HG03378 (cell line): ENCODE measurements at regions not wholly inside any gene's neighbourhood (a gene's known extent, or its start where the extent isn't known, plus 50 kb on each side); places are given as distances from the start of the nearest gene placed in this dataset.

ENCODE experiments used
- ATAC-seq: cut with Tn5 transposase; IDR thresholded peaks from one replicate; pipeline ENCODE4 v1.9.1; 2021; ENCODE audit warnings: mild to moderate bottlenecking, moderate library complexity; ENCODE audit not compliant: unreplicated experiment

GRCh38 chr11:19478891-19479290, 233.7 kb upstream of the NAV2 start:
- ATAC-seq: no peak

- peak; percentile 80 for ATAC-seq
These were observed 234.4 kb upstream of the E2F8 start for GRCh38 chr11:19474954-19475721.

- no peak for ATAC-seq
These were observed 233.5 kb upstream of the E2F8 start for GRCh38 chr11:19474211-19474610.

- no peak for ATAC-seq
These were observed 231.9 kb upstream of the E2F8 start for GRCh38 chr11:19472679-19473078.

- ATAC-seq: no peak
These were observed 227.2 kb upstream of the E2F8 start for GRCh38 chr11:19467904-19468303.

- no peak for ATAC-seq
These were observed 225.6 kb upstream of the E2F8 start for GRCh38 chr11:19466314-19466713.

GRCh38 chr11:19463976-19464375, 223.2 kb upstream of the E2F8 start:
- no peak for ATAC-seq

GRCh38 chr11:19460718-19461405, 220.1 kb upstream of the E2F8 start:
- no peak for ATAC-seq

- ATAC-seq: no peak
These were observed 218.5 kb upstream of the E2F8 start for GRCh38 chr11:19459240-19459639.

GRCh38 chr11:19458721-19459120, 218.0 kb upstream of the E2F8 start:
- no peak for ATAC-seq

GRCh38 chr11:19458231-19458630, 217.5 kb upstream of the E2F8 start:
- ATAC-seq: no peak

GRCh38 chr11:19455731-19456130, 215.0 kb upstream of the E2F8 start:
- ATAC-seq: no peak

- ATAC-seq: no peak
These were observed 213.0 kb upstream of the E2F8 start for GRCh38 chr11:19453651-19454257.

- no peak for ATAC-seq
These were observed 210.9 kb upstream of the E2F8 start for GRCh38 chr11:19451609-19452008.

GRCh38 chr11:19450282-19450681, 209.5 kb upstream of the E2F8 start:
- ATAC-seq: no peak

GRCh38 chr11:19448651-19449050, 207.9 kb upstream of the E2F8 start:
- no peak for ATAC-seq

GRCh38 chr11:19447150-19447566, 206.4 kb upstream of the E2F8 start:
- no peak for ATAC-seq

GRCh38 chr11:19445771-19446170, 205.0 kb upstream of the E2F8 start:
- no peak for ATAC-seq

- no peak for ATAC-seq
These were observed 203.5 kb upstream of the E2F8 start for GRCh38 chr11:19444231-19444630.

GRCh38 chr11:19442554-19442910, 201.8 kb upstream of the E2F8 start:
- no peak for ATAC-seq

- ATAC-seq: peak; percentile 98
These were observed 201.2 kb upstream of the E2F8 start for GRCh38 chr11:19441752-19442553.
